GM19035 (cell line): ENCODE measurements at regions not wholly inside any gene's neighbourhood (a gene's known extent, or its start where the extent isn't known, plus 50 kb on each side); places are given as distances from the start of the nearest gene placed in this dataset.
"Not testable (repeated sequence)": the region's sequence is repeated elsewhere in the genome, so short reads cannot be mapped to it uniquely, and the experiment has no call there.

Experiments used
- ATAC-seq: cut with Tn5 transposase; IDR thresholded peaks from one replicate; pipeline ENCODE4 v1.9.1; 2021; ENCODE audit not compliant: unreplicated experiment

DNA sequence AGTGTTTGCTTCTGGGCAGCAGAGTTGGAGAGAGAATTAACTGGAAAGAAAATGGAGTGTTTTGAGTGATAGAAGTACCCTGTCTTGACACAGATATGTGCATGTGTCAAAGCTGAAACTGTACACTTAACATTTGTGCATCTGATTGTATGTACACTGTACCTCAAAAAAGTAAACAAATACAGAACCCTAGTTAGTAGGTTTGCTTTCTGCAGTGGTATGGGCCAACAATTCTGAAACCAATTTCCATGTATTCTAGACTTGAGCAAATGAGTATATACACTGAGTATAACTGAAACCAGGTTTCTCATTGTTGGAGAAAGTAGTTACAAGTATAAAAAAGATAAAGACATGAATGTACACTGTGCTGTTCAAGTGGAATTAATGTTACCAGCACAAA lies 52.4 kb downstream of the ELAPOR2 start:
- no peak for ATAC-seq

- ATAC-seq: no peak
Measured at GRCh38 chr7:87004956-87005355, 54.5 kb downstream of the ELAPOR2 start.

- ATAC-seq: no peak
Measured at GRCh38 chr7:87003872-87004798, 55.3 kb downstream of the ELAPOR2 start.

DNA sequence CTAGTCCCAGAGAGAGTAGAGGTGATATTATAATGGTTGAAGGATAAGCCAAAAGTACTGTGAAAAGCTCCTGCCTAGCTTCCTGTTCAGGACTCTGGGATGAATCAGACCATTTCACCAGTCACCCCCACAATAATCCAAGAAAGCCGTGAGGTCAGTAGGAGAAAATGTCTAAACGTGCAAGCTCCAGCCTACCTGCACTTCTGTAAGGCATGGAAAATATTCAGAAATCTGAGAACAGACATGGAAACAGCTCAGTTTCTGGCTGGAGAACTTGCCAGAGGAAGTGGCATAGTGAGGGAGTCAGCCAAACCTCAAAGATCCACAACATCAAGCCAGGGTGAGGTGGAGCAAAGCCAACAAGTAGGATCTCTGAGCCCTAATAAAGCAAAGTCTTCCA lies 58.2 kb downstream of the ELAPOR2 start:
- no peak for ATAC-seq

- ATAC-seq: no peak
Measured at GRCh38 chr7:87000344-87000743, 59.1 kb downstream of the ELAPOR2 start.

- no peak for ATAC-seq
Measured at GRCh38 chr7:86999750-87000149, 59.7 kb downstream of the ELAPOR2 start.

DNA sequence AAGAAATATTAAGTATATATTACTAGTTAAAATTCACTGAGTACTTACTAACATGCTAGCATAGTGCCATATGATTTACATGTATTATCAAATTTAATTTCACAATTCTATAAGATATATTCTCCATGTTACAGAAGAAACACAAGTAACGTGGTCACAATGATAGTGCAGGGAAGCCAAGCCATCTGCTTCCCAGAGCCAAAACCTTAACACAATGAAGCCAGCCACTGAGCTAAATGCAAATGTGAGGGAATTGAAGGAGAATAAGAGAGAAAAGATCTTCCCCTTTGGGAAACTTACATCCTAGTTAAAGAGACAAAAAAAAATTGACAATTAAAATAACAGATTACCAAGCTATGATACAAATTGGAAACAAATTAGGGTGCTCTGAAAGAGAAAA lies 63.6 kb downstream of the ELAPOR2 start:
- no peak for ATAC-seq

DNA sequence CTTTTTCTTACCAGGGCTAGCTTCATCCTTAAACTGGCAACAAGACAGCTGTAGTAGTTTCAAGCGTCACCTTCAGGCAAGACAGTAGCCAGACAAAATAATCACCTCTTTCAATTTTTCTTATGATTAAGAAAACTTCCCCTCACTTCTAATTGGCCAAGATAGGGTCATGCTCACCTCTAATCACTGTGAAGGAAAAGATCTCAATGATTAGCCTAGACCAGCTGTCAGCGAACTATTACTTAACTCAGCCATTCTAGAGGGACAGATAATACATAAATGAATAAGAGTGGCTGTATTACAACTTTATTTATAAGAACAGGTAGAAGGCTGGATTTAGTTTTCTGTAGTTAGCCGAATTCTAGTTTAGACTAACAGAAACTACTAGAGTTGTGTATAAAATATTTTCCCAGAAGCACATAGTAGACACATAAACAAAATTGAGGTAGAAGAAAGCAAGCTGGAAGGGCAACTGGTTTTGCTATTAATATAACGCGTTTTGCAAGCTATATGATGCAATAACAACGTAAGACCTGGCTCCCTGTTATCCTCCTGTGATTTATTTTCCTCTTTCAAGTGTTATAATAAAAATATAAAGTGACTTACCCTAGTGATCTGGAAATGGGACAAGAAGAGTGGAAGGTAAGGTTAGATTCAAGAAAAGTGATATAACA lies 64.3 kb downstream of the ELAPOR2 start:
- no peak for ATAC-seq

- ATAC-seq: no peak
Measured at GRCh38 chr7:86991771-86992191, 67.7 kb downstream of the ELAPOR2 start.

- no peak for ATAC-seq
Measured at GRCh38 chr7:86991093-86991769, 68.2 kb downstream of the ELAPOR2 start.

- no peak for ATAC-seq
Measured at GRCh38 chr7:86989407-86989806, 70.0 kb downstream of the ELAPOR2 start.

- ATAC-seq: not testable (repeated sequence)
Measured at GRCh38 chr7:86987834-86988233, 71.6 kb downstream of the ELAPOR2 start.

DNA sequence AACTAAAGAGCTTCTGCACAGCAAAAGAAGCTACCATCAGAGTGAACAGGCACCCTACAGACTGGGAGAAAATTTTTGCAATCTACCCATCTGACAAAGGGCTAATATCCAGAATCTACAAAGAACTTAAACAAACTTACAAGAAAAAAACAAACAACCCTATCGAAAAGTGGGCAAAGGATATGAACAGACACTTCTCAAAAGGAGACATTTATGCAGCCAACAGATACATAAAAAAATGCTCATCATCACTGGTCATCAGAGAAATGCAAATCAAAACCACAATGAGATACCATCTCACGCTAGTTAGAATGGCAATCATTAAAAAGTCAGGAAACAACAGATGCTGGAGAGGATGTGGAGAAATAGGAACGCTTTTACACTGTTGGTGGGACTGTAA lies 72.1 kb downstream of the ELAPOR2 start:
- not testable (repeated sequence) for ATAC-seq

- ATAC-seq: not testable (repeated sequence)
Measured at GRCh38 chr7:86985342-86985741, 74.1 kb downstream of the ELAPOR2 start.

DNA sequence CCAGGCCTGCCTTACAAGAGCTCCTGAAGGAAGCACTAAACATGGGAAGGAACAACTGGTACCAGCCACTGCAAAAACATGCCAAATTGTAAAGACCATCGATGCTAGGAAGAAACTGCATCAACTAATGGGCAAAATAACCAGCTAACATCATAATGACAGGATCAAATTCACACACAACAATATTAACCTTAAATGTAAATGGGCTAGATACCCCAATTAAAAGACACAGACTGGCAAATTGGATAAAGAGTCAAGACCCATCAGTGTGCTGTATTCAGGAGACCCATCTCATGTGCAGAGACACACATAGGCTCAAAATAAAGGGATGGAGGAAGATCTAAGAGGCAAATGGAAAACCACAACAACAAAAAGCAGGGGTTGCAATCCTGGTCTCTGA lies 75.8 kb downstream of the ELAPOR2 start:
- ATAC-seq: not testable (repeated sequence)

GRCh38 chr7:86981937-86982336 lies 77.5 kb downstream of the ELAPOR2 start:
- not testable (repeated sequence) for ATAC-seq

DNA sequence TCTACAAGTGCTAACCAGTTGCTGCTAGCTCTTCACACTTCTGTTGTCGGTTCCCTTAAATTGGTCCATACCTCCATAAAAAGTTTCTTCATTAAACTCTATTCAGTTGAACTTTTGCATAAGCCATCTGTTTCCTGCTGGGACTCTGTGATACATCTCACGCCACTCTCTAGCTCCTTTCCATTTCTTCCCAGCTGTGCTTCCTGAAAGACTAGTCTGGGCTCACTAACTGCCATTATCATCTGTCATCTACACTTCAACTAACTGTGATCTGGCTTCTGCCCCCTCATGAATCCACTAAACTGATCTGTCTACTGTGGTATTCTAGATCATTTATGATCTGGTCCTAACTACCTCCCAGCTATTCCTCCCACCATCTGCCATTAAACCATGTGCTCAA lies 78.3 kb downstream of the ELAPOR2 start:
- no peak for ATAC-seq

DNA sequence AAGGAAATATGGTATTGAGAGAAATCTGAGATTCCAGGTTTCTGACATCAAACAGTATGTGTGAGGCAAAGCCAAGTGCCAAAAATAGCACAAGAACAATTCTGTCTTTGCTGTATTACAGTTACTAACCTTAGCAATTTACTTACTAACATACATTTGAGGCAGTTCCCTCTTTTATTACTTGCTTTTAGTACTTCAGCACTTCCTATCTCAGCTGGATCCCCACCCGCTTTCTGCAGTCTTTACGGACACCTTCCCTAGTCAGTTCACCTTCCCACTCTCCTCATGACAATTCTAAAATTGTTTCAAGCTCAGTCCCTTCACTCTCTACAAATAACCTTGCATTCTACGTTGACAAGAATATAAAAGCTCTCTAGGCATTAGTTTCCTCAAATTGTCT lies 79.2 kb downstream of the ELAPOR2 start:
- ATAC-seq: no peak

GRCh38 chr7:86978808-86979506 lies 80.5 kb downstream of the ELAPOR2 start:
- peak; percentile 88 for ATAC-seq

- ATAC-seq: no peak
Measured at GRCh38 chr7:86976958-86977357, 82.5 kb downstream of the ELAPOR2 start.

GRCh38 chr7:86975914-86976313 lies 83.5 kb downstream of the ELAPOR2 start:
- no peak for ATAC-seq
